Ovary (tissue), 7 donors: ENCODE measurements at regions not wholly inside any gene's neighbourhood (a gene's known extent, or its start where the extent isn't known, plus 50 kb on each side); places are given as distances from the start of the nearest gene placed in this dataset.

ENCODE experiments used
- DNase-seq, 5 donors: peaks; one replicate each; pipeline ENCODE4 v3.0.0-alpha.2; 2019 to 2020
- H3K27ac ChIP-seq, 2 donors: fragments of 200-600 bp; one replicate each; pipeline versions ENCODE4 v1.5.1 to v1.8.0; 2019 to 2022
- H3K27me3 ChIP-seq: fragments of 200-600 bp; one replicate; pipeline ENCODE4 v1.8.0; 2022
- H3K36me3 ChIP-seq: fragments of 200-600 bp; sonication (generic); one replicate; pipeline ENCODE4 v1.5.1; 2019
- H3K4me1 ChIP-seq: one replicate; pipeline ENCODE4 v1.8.1; 2013; ENCODE audit warnings: mild to moderate bottlenecking, moderate library complexity; ENCODE audit not compliant: insufficient read depth
- H3K4me3 ChIP-seq: fragments of 200-600 bp; sonication (generic); one replicate; pipeline ENCODE4 v1.5.1; 2017
- H3K9me3 ChIP-seq, 2 donors: fragments of 200-600 bp in 1 of 2; sonication (generic) in 1 of 2; one replicate each; pipeline versions ENCODE4 v1.5.1 to v1.8.1; 2013 to 2019; ENCODE audit warnings: mild to moderate bottlenecking in 1 of 2, moderate library complexity in 1 of 2
- EP300 ChIP-seq: sonication (generic); formaldehyde crosslinking; IDR thresholded peaks from one replicate; pipeline ENCODE4 v1.6.1; 2017; ENCODE audit warnings: antibody characterized with exemption
- POLR2A ChIP-seq: fragments of 450-650 bp; IDR thresholded peaks from one replicate; pipeline ENCODE4 v1.6.1; 2017; ENCODE audit warnings: antibody characterized with exemption, mild to moderate bottlenecking, moderate library complexity
- WGBS, 3 donors: extraction: QIAGEN DNeasy Blood & Tissue Kit in 1 of 3; methylation state at CpG; one replicate each; pipeline versions ENCODE4 v1.1.5 to v1.1.7; 2013 to 2017; 5-methylcytosine and 5-hydroxymethylcytosine counted together
- intact Hi-C, 4 donors: fragments of 100-400 bp; cut with DNase I; formaldehyde crosslinking; loops; one replicate each; pipeline versions ENCODE4 v1.11.0 to v1.15.1; 2022 to 2023
- TF ChIP-seq, protein P1 (sequence below), 3 donors: fragments of 450-650 bp in 2 of 3; fragments of 200-600 bp in 1 of 3; IDR thresholded peaks; one replicate each; pipeline versions ENCODE4 v1.5.1 to v1.8.0; 2016 to 2022; ENCODE audit warnings: antibody characterized with exemption in 3 of 3, mild to moderate bottlenecking in 1 of 3
- donor health status: DM: no; HTN: no; CAD: no; lungs with moderate emphysema.
- donor health status: DM: no; HTN: no; CAD: no.
- donor health status: Bipolar disorder and iron deficiency.
- donor health status: DM: no; HTN: no; CAD: no.
- donor health status: DM: yes; HTN: yes; CAD: no.

DNA sequence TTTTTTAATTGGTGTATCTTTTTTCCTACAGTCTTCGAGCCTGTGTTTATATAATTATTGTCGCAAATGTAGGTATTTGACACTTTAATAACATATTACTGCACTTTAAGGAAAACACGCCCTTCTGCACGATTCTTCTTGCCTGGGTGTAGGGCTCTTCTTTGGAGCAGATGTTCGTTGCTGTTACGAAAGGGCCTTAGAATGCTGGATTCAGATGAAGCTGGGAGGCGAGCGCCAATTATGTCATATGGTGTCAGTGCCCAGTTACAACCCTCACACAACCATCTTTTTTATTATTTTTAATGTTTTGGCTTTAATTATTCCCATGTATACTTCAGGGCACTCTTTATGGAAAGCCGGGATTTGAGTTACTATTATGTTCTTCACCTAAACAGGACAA lies 553.0 kb downstream of the EBF1 start:
- Histone ChIP-seq H3K4me3 (no peak overlapping the region), H3K9me3 (no peaks in the 10 kb centered on the region), H3K27me3 (no peaks in the 10 kb centered on the region), H3K36me3 (no peaks in the 10 kb centered on the region), H3K4me1 (no peaks in the 10 kb centered on the region), H3K27ac (no peak overlapping the region)
- no peak for TF ChIP-seq POLR2A
- no peak for TF ChIP-seq EP300
- TF ChIP-seq, protein P1, sequence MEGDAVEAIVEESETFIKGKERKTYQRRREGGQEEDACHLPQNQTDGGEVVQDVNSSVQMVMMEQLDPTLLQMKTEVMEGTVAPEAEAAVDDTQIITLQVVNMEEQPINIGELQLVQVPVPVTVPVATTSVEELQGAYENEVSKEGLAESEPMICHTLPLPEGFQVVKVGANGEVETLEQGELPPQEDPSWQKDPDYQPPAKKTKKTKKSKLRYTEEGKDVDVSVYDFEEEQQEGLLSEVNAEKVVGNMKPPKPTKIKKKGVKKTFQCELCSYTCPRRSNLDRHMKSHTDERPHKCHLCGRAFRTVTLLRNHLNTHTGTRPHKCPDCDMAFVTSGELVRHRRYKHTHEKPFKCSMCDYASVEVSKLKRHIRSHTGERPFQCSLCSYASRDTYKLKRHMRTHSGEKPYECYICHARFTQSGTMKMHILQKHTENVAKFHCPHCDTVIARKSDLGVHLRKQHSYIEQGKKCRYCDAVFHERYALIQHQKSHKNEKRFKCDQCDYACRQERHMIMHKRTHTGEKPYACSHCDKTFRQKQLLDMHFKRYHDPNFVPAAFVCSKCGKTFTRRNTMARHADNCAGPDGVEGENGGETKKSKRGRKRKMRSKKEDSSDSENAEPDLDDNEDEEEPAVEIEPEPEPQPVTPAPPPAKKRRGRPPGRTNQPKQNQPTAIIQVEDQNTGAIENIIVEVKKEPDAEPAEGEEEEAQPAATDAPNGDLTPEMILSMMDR (IDR thresholded peaks at IDR 0.05), result no peak
- 88 to 91% (median 89%) methylated on average over 9 of the region's 9 CpGs for WGBS, 3 donors
- no peak for DNase-seq
- intact Hi-C loops, result no loop called here

DNA sequence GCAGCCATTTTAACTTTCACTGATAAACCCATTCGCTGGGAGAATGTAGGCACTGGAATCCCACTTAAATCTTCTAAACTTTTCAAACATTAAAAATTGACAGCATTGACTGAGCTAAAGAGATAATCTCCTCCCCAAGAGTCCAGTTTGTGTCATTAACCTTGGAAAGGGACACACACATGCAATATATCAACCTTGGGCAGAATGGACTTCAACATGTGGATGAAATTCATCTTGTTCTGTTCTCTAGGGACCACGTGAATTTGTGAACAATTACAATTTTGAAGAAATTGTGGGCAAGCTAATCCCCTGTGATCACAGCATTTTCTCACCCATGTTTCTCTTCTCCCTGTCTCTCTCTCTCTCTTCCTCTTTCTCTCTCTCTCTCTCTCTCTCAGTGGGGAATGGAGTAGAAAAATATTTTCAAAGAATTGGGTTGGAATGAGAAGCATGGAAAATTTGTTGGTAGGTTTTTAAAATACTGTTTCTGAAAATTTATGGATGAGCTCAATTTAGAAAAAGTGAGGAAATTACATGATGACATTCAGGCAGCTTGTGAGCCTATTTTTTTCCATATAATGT lies 553.7 kb downstream of the EBF1 start:
- WGBS, 3 donors, result 65 to 70% (median 66%) methylated on average over 2 of the region's 2 CpGs
- no peaks in the 10 kb centered on the region for H3K9me3 ChIP-seq
- H3K4me1 ChIP-seq, result no peaks in the 10 kb centered on the region
- no peak overlapping the region for H3K4me3 ChIP-seq
- intact Hi-C loops, result no loop called here
- H3K27me3 ChIP-seq, result no peaks in the 10 kb centered on the region
- no peaks in the 10 kb centered on the region for H3K36me3 ChIP-seq
- H3K27ac ChIP-seq, result no peak overlapping the region
- DNase-seq, result no peak
- TF ChIP-seq, protein P1 (IDR thresholded peaks at IDR 0.05), result no peak
- no peak for TF ChIP-seq POLR2A
- no peak for TF ChIP-seq EP300

DNA sequence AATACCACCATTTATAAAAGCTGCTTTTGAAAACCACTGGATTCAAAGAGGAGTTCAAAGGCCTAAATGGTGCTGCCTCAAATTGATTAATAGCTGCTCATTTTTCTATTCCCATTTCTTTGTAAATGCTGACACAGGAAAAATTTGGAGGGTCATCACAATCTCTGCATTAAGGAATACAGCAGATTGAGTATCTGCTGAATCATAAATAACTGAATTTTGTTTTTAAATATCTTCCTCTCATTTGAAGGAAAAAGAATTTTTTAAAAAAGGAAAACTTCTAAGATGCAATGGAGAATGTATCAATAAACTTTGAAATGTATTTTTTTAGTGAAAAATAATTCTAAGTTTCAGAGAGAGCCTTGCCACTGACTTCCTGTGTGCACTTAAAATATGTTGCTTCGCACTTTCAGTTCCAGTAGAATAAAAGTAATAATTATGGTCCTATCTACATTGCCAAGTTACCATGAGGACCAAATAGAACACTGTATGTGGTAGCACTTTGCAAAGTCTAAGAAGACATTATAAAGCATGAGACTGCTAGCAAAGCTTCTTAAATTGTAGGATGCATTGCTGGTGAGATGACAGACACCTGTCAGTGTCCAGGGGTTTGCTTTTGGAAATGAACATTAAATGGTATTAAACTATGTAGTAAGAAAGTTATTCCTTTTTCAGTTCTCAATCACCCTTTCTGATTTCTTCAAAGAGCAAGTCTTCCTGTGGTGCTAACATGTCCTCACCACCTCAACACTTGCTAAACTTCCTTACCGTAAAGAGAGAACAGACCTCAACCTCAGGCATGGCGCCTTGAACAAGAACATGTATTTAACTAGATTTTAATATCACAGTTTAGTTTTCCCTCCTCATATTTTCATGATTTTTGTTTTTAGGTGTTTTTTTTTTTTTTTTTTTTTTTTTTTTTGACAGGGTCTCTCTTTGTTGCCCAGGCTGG lies 555.1 kb downstream of the EBF1 start:
- 96 to 99% (median 99%) methylated on average over 3 of the region's 3 CpGs for WGBS, 3 donors
- intact Hi-C loops, result no loop called here
- TF ChIP-seq EP300 (no peak), POLR2A (no peak)
- TF ChIP-seq, protein P1 (IDR thresholded peaks at IDR 0.05), result no peak
- H3K27me3 ChIP-seq, result no peaks in the 10 kb centered on the region
- DNase-seq, result no peak
- H3K4me1 ChIP-seq, result no peaks in the 10 kb centered on the region
- no peak overlapping the region for H3K27ac ChIP-seq
- H3K9me3 ChIP-seq, result no peaks in the 10 kb centered on the region
- H3K4me3 ChIP-seq, result no peak overlapping the region
- no peaks in the 10 kb centered on the region for H3K36me3 ChIP-seq

DNA sequence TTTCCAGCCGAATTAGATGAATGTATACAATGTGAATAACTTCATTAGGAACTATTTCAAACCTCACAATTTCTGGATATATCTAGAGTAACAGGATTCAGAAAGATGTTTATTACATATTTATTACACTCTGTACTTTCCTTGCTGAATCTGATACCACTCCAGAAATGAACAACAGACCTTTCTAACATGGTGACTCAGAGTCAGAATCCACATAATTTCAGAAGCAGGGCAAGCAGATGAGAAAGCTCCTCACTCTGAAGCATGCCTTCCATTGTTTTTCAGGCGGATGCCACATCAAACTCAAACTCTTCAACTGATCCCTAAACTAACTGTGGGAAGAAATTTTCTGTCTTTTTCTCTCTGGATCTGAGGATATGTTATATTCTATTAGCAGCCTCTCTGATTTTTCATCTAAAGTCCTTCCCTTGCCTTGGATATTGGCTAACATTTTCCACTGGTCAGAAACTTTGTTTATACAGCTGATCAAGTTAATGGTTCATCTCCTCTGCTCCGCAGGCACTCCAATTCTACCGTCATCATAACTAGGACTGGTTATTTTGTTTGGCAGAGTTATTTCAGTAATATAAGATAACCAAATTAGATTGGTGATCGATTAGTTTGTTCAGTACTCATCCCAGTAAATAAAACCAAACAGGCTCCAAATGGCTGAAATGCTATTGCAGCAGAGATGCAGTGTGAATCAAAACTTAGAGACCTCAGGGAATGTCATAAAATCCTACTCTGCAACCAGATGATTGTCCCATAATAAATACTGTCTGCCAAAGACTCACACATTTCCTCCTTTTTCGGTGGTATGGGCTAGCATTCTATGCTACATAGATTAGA lies 556.0 kb downstream of the EBF1 start:
- TF ChIP-seq EP300 (no peak), POLR2A (no peak)
- TF ChIP-seq, protein P1 (IDR thresholded peaks at IDR 0.05), result no peak
- 71 to 77% (median 73%) methylated on average over 6 of the region's 6 CpGs for WGBS, 3 donors
- H3K27me3 ChIP-seq, result no peaks in the 10 kb centered on the region
- H3K27ac ChIP-seq, result no peak overlapping the region
- DNase-seq, result no peak
- H3K36me3 ChIP-seq, result no peaks in the 10 kb centered on the region
- no peak overlapping the region for H3K4me3 ChIP-seq
- intact Hi-C loops, result no loop called here
- no peaks in the 10 kb centered on the region for H3K9me3 ChIP-seq
- no peaks in the 10 kb centered on the region for H3K4me1 ChIP-seq
